Fibroblast of villous mesenchyme (primary cell): ENCODE measurements at regions not wholly inside any gene's neighbourhood (a gene's known extent, or its start where the extent isn't known, plus 50 kb on each side); places are given as distances from the start of the nearest gene placed in this dataset.

Source experiments
- DNase-seq: peaks from one replicate; pipeline ENCODE4 v3.0.0-alpha.2; 2010; ENCODE audit warnings: low read depth
- H3K4me3 ChIP-seq: 2 replicates; pipeline ENCODE4 v1.5.1; 2011; ENCODE audit warnings: low read depth, mild to moderate bottlenecking, low read length
- CTCF ChIP-seq: IDR thresholded peaks from 2 replicates; pipeline ENCODE4 v1.5.1; 2012; ENCODE audit warnings: low read depth, mild to moderate bottlenecking, low read length; ENCODE audit not compliant: insufficient read depth

- TF ChIP-seq CTCF, result no peak
- H3K4me3 ChIP-seq, result no peak overlapping the region
- no peak for DNase-seq
Measured at GRCh38 chr2:23021311-23022120, 363.5 kb upstream of the KLHL29 start.

GRCh38 chr2:23023722-23024121 lies 361.3 kb upstream of the KLHL29 start:
- DNase-seq, result no peak
- no peak for TF ChIP-seq CTCF
- no peak overlapping the region for H3K4me3 ChIP-seq

GRCh38 chr2:23026671-23027070 lies 358.3 kb upstream of the KLHL29 start:
- H3K4me3 ChIP-seq, result no peak overlapping the region
- no peak for DNase-seq
- no peak for TF ChIP-seq CTCF

- no peak overlapping the region for H3K4me3 ChIP-seq
- TF ChIP-seq CTCF, result no peak
- no peak for DNase-seq
Measured at GRCh38 chr2:23027396-23027795, 357.6 kb upstream of the KLHL29 start.

GRCh38 chr2:23028106-23028505 lies 356.9 kb upstream of the KLHL29 start:
- no peak for TF ChIP-seq CTCF
- no peak for DNase-seq
- H3K4me3 ChIP-seq, result no peak overlapping the region

GRCh38 chr2:23029111-23029510 lies 355.9 kb upstream of the KLHL29 start:
- H3K4me3 ChIP-seq, result no peak overlapping the region
- no peak for TF ChIP-seq CTCF
- DNase-seq, result no peak

GRCh38 chr2:23029951-23030350 lies 355.0 kb upstream of the KLHL29 start:
- DNase-seq, result no peak
- no peak for TF ChIP-seq CTCF
- H3K4me3 ChIP-seq, result no peak overlapping the region
